ENCODE measurements at regions not wholly inside any gene's neighbourhood (a gene's known extent, or its start where the extent isn't known, plus 50 kb on each side); places are given as distances from the start of the nearest gene placed in this dataset.

DNA sequence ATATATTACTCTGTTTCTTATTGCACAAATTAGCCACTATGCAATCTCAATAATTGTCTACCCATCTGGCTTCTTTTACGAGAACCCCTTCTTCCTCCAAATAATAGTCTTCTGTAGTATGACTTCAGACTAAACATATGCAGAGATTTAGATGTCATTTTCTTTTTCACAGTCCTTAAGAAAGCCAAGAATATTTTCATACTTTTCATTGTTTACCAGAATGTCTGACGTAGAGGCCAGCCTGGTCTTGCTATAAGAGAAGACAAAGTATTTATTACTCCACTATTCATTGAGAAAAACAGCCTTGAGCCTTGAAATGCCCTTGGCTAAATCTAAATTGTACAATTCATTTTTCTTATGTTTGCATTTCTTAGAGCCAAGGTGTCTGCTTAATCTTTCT, 714.9 kb upstream of the CXADR start:
- TF ChIP-seq, protein P1, sequence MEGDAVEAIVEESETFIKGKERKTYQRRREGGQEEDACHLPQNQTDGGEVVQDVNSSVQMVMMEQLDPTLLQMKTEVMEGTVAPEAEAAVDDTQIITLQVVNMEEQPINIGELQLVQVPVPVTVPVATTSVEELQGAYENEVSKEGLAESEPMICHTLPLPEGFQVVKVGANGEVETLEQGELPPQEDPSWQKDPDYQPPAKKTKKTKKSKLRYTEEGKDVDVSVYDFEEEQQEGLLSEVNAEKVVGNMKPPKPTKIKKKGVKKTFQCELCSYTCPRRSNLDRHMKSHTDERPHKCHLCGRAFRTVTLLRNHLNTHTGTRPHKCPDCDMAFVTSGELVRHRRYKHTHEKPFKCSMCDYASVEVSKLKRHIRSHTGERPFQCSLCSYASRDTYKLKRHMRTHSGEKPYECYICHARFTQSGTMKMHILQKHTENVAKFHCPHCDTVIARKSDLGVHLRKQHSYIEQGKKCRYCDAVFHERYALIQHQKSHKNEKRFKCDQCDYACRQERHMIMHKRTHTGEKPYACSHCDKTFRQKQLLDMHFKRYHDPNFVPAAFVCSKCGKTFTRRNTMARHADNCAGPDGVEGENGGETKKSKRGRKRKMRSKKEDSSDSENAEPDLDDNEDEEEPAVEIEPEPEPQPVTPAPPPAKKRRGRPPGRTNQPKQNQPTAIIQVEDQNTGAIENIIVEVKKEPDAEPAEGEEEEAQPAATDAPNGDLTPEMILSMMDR (conservative IDR thresholded peaks at IDR 0.05; ENCODE audit: low read depth in 2 of 2), result no peak
- no peak for TF ChIP-seq REST (IDR thresholded peaks at IDR 0.05; ENCODE audit: unreplicated experiment)
- no peak for TF ChIP-seq CREB1 (CRISPR knock-in tag; IDR thresholded peaks at IDR 0.05; ENCODE audit: low read depth)
- no peak for TF ChIP-seq EZH2 (IDR thresholded peaks at IDR 0.05; ENCODE audit: low read depth, unreplicated experiment)
- no peak for TF ChIP-seq STAT1 (IDR thresholded peaks at IDR 0.05; ENCODE audit: unreplicated experiment)
- no peak for TF ChIP-seq EZH2phosphoT487 (IDR thresholded peaks at IDR 0.05; ENCODE audit: unreplicated experiment)
- TF ChIP-seq, protein P2, sequence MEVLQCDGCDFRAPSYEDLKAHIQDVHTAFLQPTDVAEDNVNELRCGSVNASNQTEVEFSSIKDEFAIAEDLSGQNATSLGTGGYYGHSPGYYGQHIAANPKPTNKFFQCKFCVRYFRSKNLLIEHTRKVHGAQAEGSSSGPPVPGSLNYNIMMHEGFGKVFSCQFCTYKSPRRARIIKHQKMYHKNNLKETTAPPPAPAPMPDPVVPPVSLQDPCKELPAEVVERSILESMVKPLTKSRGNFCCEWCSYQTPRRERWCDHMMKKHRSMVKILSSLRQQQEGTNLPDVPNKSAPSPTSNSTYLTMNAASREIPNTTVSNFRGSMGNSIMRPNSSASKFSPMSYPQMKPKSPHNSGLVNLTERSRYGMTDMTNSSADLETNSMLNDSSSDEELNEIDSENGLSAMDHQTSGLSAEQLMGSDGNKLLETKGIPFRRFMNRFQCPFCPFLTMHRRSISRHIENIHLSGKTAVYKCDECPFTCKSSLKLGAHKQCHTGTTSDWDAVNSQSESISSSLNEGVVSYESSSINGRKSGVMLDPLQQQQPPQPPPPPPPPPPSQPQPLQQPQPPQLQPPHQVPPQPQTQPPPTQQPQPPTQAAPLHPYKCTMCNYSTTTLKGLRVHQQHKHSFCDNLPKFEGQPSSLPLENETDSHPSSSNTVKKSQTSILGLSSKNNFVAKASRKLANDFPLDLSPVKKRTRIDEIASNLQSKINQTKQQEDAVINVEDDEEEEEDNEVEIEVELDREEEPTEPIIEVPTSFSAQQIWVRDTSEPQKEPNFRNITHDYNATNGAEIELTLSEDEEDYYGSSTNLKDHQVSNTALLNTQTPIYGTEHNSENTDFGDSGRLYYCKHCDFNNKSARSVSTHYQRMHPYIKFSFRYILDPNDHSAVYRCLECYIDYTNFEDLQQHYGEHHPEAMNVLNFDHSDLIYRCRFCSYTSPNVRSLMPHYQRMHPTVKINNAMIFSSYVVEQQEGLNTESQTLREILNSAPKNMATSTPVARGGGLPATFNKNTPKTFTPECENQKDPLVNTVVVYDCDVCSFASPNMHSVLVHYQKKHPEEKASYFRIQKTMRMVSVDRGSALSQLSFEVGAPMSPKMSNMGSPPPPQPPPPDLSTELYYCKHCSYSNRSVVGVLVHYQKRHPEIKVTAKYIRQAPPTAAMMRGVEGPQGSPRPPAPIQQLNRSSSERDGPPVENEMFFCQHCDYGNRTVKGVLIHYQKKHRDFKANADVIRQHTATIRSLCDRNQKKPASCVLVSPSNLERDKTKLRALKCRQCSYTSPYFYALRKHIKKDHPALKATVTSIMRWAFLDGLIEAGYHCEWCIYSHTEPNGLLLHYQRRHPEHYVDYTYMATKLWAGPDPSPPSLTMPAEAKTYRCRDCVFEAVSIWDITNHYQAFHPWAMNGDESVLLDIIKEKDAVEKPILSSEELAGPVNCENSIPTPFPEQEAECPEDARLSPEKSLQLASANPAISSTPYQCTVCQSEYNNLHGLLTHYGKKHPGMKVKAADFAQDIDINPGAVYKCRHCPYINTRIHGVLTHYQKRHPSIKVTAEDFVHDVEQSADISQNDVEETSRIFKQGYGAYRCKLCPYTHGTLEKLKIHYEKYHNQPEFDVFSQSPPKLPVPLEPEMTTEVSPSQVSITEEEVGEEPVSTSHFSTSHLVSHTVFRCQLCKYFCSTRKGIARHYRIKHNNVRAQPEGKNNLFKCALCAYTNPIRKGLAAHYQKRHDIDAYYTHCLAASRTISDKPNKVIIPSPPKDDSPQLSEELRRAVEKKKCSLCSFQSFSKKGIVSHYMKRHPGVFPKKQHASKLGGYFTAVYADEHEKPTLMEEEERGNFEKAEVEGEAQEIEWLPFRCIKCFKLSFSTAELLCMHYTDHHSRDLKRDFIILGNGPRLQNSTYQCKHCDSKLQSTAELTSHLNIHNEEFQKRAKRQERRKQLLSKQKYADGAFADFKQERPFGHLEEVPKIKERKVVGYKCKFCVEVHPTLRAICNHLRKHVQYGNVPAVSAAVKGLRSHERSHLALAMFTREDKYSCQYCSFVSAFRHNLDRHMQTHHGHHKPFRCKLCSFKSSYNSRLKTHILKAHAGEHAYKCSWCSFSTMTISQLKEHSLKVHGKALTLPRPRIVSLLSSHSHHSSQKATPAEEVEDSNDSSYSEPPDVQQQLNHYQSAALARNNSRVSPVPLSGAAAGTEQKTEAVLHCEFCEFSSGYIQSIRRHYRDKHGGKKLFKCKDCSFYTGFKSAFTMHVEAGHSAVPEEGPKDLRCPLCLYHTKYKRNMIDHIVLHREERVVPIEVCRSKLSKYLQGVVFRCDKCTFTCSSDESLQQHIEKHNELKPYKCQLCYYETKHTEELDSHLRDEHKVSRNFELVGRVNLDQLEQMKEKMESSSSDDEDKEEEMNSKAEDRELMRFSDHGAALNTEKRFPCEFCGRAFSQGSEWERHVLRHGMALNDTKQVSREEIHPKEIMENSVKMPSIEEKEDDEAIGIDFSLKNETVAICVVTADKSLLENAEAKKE (CRISPR knock-in tag; IDR thresholded peaks at IDR 0.05), result no peak
- TF ChIP-seq POLR2AphosphoS5 (IDR thresholded peaks at IDR 0.05; ENCODE audit: low read depth), result no peak
- TF ChIP-seq JUNB (IDR thresholded peaks at IDR 0.05; ENCODE audit: unreplicated experiment), result no peak
- no peak for TF ChIP-seq ETS1 (IDR thresholded peaks at IDR 0.05)

Measured in GM23338 (cell line).